Activated naive CD4-positive, alpha-beta T cell treated with anti-CD3 and anti-CD28 coated beads for 36 hours (primary cell): ENCODE measurements at regions not wholly inside any gene's neighbourhood (a gene's known extent, or its start where the extent isn't known, plus 50 kb on each side); places are given as distances from the start of the nearest gene placed in this dataset.

Experiments used
- CTCF ChIA-PET: fragments of 350-600 bp; sonication (Branson Sonifier 250); formaldehyde crosslinking; loops from one replicate; lab custom pipeline; 2021; ENCODE audit warnings: antibody characterized with exemption; lab: Charles Lee
- DNase-seq: peaks from one replicate; pipeline ENCODE4 v3.0.0-alpha.2; 2020
- H3K27ac Mint-ChIP-seq: one replicate; pipeline ENCODE4 v1.8.0; 2021; ENCODE audit warnings: mild to moderate bottlenecking, mixed read lengths
- H3K27me3 Mint-ChIP-seq: one replicate; pipeline ENCODE4 v1.8.0; 2021; ENCODE audit warnings: low read depth, mixed read lengths
- H3K36me3 Mint-ChIP-seq: one replicate; pipeline ENCODE4 v1.8.0; 2021; ENCODE audit warnings: low read depth, mixed read lengths
- H3K4me1 Mint-ChIP-seq: one replicate; pipeline ENCODE4 v1.8.0; 2021; ENCODE audit warnings: low read depth, mixed read lengths
- H3K4me3 Mint-ChIP-seq: one replicate; pipeline ENCODE4 v1.8.0; 2021; ENCODE audit warnings: mild to moderate bottlenecking, moderate library complexity, mixed read lengths
- H3K9me3 Mint-ChIP-seq: one replicate; pipeline ENCODE4 v1.8.0; 2021; ENCODE audit warnings: mixed read lengths
- intact Hi-C: fragments of 100-400 bp; cut with micrococcal nuclease; formaldehyde crosslinking; loops from one replicate; pipeline ENCODE4 v1.15.1; 2023

DNA sequence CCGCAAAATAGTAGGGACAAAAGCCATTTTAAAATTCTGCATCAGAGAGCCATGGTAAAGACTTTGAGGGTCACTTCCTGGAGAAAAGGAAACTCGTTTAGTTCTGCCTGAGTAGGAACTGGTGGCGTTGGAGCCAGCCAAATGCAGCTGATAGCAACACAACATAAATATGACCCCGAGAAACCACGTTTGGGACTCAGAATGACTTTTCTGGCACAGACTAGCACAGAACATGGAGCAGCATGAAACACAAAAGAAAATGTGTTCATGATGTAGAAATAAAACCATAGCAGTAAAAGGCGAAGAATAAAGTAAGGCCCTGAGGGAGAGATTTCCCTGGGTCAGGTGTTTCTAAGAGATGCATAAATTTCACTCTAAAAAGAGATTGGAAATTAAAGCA lies 149.2 kb upstream of the KLHL29 start:
- intact Hi-C loops, result no loop called here
- no peak overlapping the region for H3K27ac Mint-ChIP-seq

GRCh38 chr2:23237147-23237546 lies 147.8 kb upstream of the KLHL29 start:
- no peaks in the 10 kb centered on the region for H3K27me3 Mint-ChIP-seq
- no peak overlapping the region for H3K4me3 Mint-ChIP-seq
- H3K27ac Mint-ChIP-seq, result no peak overlapping the region
- intact Hi-C loops, result no loop called here
- H3K36me3 Mint-ChIP-seq, result no peaks in the 10 kb centered on the region
- no peaks in the 10 kb centered on the region for H3K4me1 Mint-ChIP-seq
- H3K9me3 Mint-ChIP-seq, result no peaks in the 10 kb centered on the region
- DNase-seq, result no peak
- CTCF ChIA-PET, result no interaction called here

More for the DNA sequence above, 149.2 kb upstream of the KLHL29 start:
- Mint-ChIP-seq H3K4me1 (no peaks in the 10 kb centered on the region), H3K27me3 (peaks cover 2% of the 10 kb centered on the region), H3K4me3 (no peak overlapping the region), H3K36me3 (no peaks in the 10 kb centered on the region), H3K9me3 (no peaks in the 10 kb centered on the region)
- CTCF ChIA-PET, result no interaction called here
- DNase-seq, result no peak

DNA sequence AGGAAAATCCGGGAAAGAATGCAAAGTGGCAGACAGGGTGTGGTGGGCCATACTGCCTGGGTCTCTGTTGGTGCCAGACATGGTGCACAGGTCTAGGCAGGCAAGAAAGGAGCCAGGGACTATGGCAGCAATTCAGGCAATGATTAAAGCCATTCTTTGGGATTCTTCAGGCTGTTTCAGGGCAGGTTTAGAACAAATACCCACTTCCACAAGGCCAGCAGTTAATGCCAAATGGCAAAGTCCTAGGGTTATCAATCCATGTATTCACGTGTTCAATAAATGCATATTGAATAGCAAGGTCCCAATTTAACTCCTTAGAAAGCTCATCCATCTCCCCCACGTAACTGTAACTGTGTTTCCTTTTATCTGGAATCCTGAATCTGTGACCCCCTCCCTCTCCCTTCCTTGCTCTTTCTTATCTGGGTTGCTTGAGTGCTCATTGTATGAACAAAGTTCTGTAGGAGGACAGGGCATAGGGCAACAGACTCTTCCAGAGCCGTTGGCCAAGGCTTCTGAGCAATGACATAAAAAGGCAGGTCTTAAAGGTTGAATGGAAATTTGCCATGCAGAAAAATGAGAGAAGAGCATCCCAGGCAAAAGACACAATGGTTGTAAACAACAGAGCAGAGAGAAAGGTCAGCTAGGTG lies 146.8 kb upstream of the KLHL29 start:
- Mint-ChIP-seq H3K9me3 (no peaks in the 10 kb centered on the region), H3K4me3 (no peak overlapping the region), H3K27ac (no peak overlapping the region), H3K36me3 (no peaks in the 10 kb centered on the region), H3K4me1 (no peaks in the 10 kb centered on the region), H3K27me3 (no peaks in the 10 kb centered on the region)
- CTCF ChIA-PET, result no interaction called here
- intact Hi-C loops, result no loop called here
- DNase-seq, result no peak

GRCh38 chr2:23239374-23239773 lies 145.6 kb upstream of the KLHL29 start:
- Mint-ChIP-seq H3K9me3 (no peaks in the 10 kb centered on the region), H3K4me1 (no peaks in the 10 kb centered on the region), H3K36me3 (no peaks in the 10 kb centered on the region), H3K4me3 (no peak overlapping the region), H3K27ac (no peak overlapping the region), H3K27me3 (no peaks in the 10 kb centered on the region)
- intact Hi-C loops, result no loop called here
- CTCF ChIA-PET, result no interaction called here
- DNase-seq, result no peak

DNA sequence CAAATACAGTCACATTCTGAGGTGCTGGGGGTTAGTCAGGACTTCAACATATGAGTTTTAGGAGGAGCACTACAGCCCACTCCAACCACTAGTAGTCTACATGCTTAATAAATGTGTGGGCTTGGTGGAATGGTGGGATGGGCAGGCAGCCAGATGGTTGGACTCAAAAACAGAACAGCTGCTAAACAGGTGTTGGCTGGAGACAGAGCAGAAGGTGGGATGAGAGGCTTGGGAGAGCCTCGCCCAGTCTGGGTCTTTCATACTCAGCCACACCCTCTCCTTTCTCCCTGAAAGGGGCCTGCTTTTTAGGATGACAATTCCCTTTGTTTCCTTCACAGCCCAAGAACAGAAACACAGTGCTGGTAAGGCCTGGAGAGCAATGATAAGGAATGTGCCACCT lies 143.9 kb upstream of the KLHL29 start:
- Mint-ChIP-seq H3K9me3 (no peaks in the 10 kb centered on the region), H3K27ac (no peak overlapping the region), H3K36me3 (no peaks in the 10 kb centered on the region), H3K27me3 (no peaks in the 10 kb centered on the region), H3K4me1 (no peaks in the 10 kb centered on the region), H3K4me3 (no peak overlapping the region)
- intact Hi-C loops, result no loop called here
- no peak for DNase-seq
- CTCF ChIA-PET, result no interaction called here

DNA sequence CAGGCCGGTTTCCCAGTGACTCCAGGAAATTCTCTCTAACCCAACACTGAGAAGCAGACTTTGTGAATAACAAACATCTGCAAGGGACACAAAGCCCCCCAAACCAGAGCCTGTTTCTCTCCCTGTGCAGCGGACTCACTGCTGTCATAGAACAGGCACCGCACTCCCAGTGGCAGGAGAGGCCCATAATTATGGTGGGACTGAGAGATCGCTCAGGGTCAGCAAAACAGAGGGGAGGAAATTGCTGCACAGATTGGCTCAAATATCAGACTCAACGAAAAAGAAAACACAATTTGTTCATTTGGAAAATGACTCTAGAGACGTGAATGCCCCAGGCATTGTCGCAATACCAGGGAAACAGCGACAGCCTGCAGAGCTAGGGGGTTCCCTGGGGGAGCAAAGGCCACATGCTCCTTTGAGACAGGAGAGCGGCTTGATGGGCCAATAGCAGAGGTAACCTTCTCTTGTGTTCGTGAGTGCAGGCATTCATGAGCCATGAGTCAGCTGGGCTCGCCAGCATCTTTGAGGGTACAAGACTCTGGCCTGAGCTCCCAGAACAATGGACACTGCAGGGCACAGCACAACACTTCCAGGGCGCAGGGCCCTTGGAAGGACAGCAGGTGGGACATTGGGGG lies 143.3 kb upstream of the KLHL29 start:
- intact Hi-C loops, result no loop called here
- DNase-seq, result no peak
- Mint-ChIP-seq H3K9me3 (no peaks in the 10 kb centered on the region), H3K27ac (no peak overlapping the region), H3K27me3 (no peaks in the 10 kb centered on the region), H3K4me3 (no peak overlapping the region), H3K36me3 (no peaks in the 10 kb centered on the region), H3K4me1 (no peaks in the 10 kb centered on the region)
- CTCF ChIA-PET, result no interaction called here

GRCh38 chr2:23243073-23243659 lies 141.8 kb upstream of the KLHL29 start:
- CTCF ChIA-PET, result no interaction called here
- Mint-ChIP-seq H3K9me3 (no peaks in the 10 kb centered on the region), H3K27me3 (no peaks in the 10 kb centered on the region), H3K4me1 (no peaks in the 10 kb centered on the region), H3K36me3 (no peaks in the 10 kb centered on the region), H3K27ac (no peak overlapping the region), H3K4me3 (no peak overlapping the region)
- intact Hi-C loops, result no loop called here
- no peak for DNase-seq

DNA sequence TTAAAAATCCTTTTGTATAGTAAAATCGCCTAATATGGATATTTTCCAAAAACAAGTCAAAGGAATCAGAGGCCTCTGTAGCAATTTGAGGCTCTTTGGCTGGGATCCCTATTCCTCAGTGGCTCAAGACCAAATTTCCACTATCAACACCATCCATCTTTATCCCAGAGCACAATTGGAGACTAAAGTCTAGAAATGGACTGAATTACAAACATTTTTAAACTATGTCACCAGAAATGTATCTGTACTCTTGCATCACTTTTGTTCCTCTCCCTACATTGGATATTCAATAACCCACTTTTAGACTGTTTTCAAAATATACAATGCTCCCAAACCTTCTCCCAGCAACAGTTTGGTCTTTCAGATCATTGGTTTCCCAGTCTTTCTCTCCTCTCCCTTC lies 140.4 kb upstream of the KLHL29 start:
- intact Hi-C loops, result no loop called here
- Mint-ChIP-seq H3K27me3 (no peaks in the 10 kb centered on the region), H3K36me3 (no peaks in the 10 kb centered on the region), H3K9me3 (no peaks in the 10 kb centered on the region), H3K4me1 (no peaks in the 10 kb centered on the region), H3K4me3 (no peak overlapping the region), H3K27ac (no peak overlapping the region)
- CTCF ChIA-PET, result no interaction called here
- no peak for DNase-seq

GRCh38 chr2:23246992-23247683 lies 137.8 kb upstream of the KLHL29 start:
- CTCF ChIA-PET, result interaction anchor here (0.7 kb wide), 1 partner anchor 51 kb away, joined by 3 read pairs; no protein-coding TSS in a partner anchor
- peaks cover 11% of the 10 kb centered on the region for H3K27me3 Mint-ChIP-seq
- no peak for DNase-seq
- H3K36me3 Mint-ChIP-seq, result no peaks in the 10 kb centered on the region
- H3K4me1 Mint-ChIP-seq, result no peaks in the 10 kb centered on the region
- H3K4me3 Mint-ChIP-seq, result no peak overlapping the region
- no peak overlapping the region for H3K27ac Mint-ChIP-seq
- intact Hi-C loops, result no loop called here
- H3K9me3 Mint-ChIP-seq, result no peaks in the 10 kb centered on the region

- CTCF ChIA-PET, result no interaction called here
- Mint-ChIP-seq H3K27ac (no peak overlapping the region), H3K36me3 (no peaks in the 10 kb centered on the region), H3K4me3 (no peak overlapping the region), H3K9me3 (no peaks in the 10 kb centered on the region), H3K4me1 (no peaks in the 10 kb centered on the region), H3K27me3 (peaks cover 14% of the 10 kb centered on the region)
- intact Hi-C loops, result no loop called here
- no peak for DNase-seq
Observed at GRCh38 chr2:23248667-23249066, 136.3 kb upstream of the KLHL29 start.

DNA sequence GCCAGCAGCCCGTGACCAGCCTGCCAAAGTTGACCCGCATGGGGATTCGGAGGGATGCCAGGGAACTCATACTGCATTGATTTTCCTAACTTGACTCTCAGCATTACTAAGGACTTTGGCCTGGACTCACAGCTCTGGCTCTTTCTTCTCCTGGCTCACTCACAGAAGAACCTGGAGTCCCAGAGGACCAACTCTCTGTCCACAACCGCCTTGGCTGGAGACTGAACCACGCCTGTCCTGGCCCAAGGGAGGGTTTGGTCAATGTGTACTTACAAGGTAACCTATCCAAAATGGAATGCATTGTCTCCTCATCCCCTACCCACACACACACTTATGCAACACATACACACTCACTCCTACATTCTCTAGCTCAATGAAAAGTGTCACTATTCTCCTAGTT lies 135.6 kb upstream of the KLHL29 start:
- DNase-seq, result no peak
- no peak overlapping the region for H3K4me3 Mint-ChIP-seq
- peaks cover 14% of the 10 kb centered on the region for H3K27me3 Mint-ChIP-seq
- H3K27ac Mint-ChIP-seq, result no peak overlapping the region
- CTCF ChIA-PET, result no interaction called here
- intact Hi-C loops, result no loop called here
- no peaks in the 10 kb centered on the region for H3K4me1 Mint-ChIP-seq
- H3K36me3 Mint-ChIP-seq, result no peaks in the 10 kb centered on the region
- no peaks in the 10 kb centered on the region for H3K9me3 Mint-ChIP-seq

GRCh38 chr2:23250371-23250770 lies 134.6 kb upstream of the KLHL29 start:
- CTCF ChIA-PET, result no interaction called here
- no peak overlapping the region for H3K4me3 Mint-ChIP-seq
- no peak overlapping the region for H3K27ac Mint-ChIP-seq
- no peaks in the 10 kb centered on the region for H3K4me1 Mint-ChIP-seq
- H3K27me3 Mint-ChIP-seq, result peaks cover 14% of the 10 kb centered on the region
- no peaks in the 10 kb centered on the region for H3K9me3 Mint-ChIP-seq
- DNase-seq, result no peak
- intact Hi-C loops, result no loop called here
- no peaks in the 10 kb centered on the region for H3K36me3 Mint-ChIP-seq

DNA sequence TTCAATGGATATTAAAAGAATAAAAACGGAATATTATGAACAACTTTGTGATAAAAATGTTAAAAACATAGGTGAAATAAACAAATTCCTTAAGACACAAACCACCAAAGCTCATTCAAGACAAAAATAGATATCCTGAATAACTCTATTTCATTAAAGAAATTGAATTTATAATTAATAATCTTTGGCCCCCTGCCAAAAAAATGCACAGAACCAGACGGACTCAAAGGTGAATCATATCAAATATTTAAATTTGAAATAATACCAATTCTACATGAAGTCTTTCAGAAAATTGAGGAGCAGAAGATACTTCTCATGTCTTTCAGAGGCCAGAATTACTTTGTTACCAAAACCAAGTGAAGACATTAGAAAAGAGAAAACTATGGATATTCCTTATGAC lies 128.3 kb upstream of the KLHL29 start:
- Mint-ChIP-seq H3K27ac (no peak overlapping the region), H3K27me3 (peaks cover 5% of the 10 kb centered on the region), H3K4me1 (no peaks in the 10 kb centered on the region), H3K9me3 (no peaks in the 10 kb centered on the region), H3K36me3 (no peaks in the 10 kb centered on the region), H3K4me3 (no peak overlapping the region)
- DNase-seq, result no peak
- CTCF ChIA-PET, result no interaction called here
- intact Hi-C loops, result no loop called here
